ENCODE measurements at regions not wholly inside any gene's neighbourhood (a gene's known extent, or its start where the extent isn't known, plus 50 kb on each side); places are given as distances from the start of the nearest gene placed in this dataset.

GRCh38 chr5:143665866-143666265 is 146.1 kb upstream of the HMHB1 start:
- H3K4me1 ChIP-seq (ENCODE audit: control insufficient read depth in 2 of 3, insufficient read depth in 2 of 3, low read depth in 1 of 3, low read length in 3 of 3) = peaks cover 0 to 6% (median 0%) of the 10 kb centered on the region in 3 donors
- no peak overlapping the region for H3K27ac ChIP-seq (ENCODE audit: low read depth in 2 of 2, low read length in 2 of 2)
- FAIRE-seq = no peak
- DNase-seq = no peak
- no peak overlapping the region for H3K9ac ChIP-seq (ENCODE audit: low read length in 3 of 3)
- H3K27me3 ChIP-seq (ENCODE audit: control insufficient read depth, insufficient read depth, low read length) = no peaks in the 10 kb centered on the region
- no peak for TF ChIP-seq CTCF (IDR thresholded peaks at IDR 0.05; ENCODE audit: borderline replicate concordance, extremely low read depth, insufficient read depth)
- no peaks in the 10 kb centered on the region for H3K36me3 ChIP-seq (ENCODE audit: control insufficient read depth in 2 of 3, insufficient read depth in 3 of 3, low read length in 3 of 3)
- no peak overlapping the region for H3K4me3 ChIP-seq (ENCODE audit: low read length in 3 of 3)
- intact Hi-C loops (cut with DNase I) = no loop called here
- no peaks in the 10 kb centered on the region for H3K9me3 ChIP-seq (ENCODE audit: control insufficient read depth in 2 of 3, insufficient read depth in 1 of 3, low read length in 3 of 3)

GRCh38 chr5:143664623-143665022 is 147.3 kb upstream of the HMHB1 start:
- Histone ChIP-seq H3K4me1 (ENCODE audit: control insufficient read depth in 2 of 3, insufficient read depth in 2 of 3, low read depth in 1 of 3, low read length in 3 of 3) (peaks cover 0 to 6% (median 0%) of the 10 kb centered on the region in 3 donors), H3K36me3 (ENCODE audit: control insufficient read depth in 2 of 3, insufficient read depth in 3 of 3, low read length in 3 of 3) (no peaks in the 10 kb centered on the region), H3K27ac (ENCODE audit: low read depth in 2 of 2, low read length in 2 of 2) (no peak overlapping the region), H3K9ac (ENCODE audit: low read length in 3 of 3) (no peak overlapping the region), H3K4me3 (ENCODE audit: low read length in 3 of 3) (no peak overlapping the region), H3K9me3 (ENCODE audit: control insufficient read depth in 2 of 3, insufficient read depth in 1 of 3, low read length in 3 of 3) (no peaks in the 10 kb centered on the region), H3K27me3 (ENCODE audit: control insufficient read depth, insufficient read depth, low read length) (no peaks in the 10 kb centered on the region)
- intact Hi-C loops (cut with DNase I) = no loop called here
- no peak for FAIRE-seq
- no peak for DNase-seq
- TF ChIP-seq CTCF (IDR thresholded peaks at IDR 0.05; ENCODE audit: borderline replicate concordance, extremely low read depth, insufficient read depth) = no peak

GRCh38 chr5:143663872-143664271 is 148.1 kb upstream of the HMHB1 start:
- FAIRE-seq (no peak), DNase-seq (no peak)
- Histone ChIP-seq H3K4me3 (ENCODE audit: low read length in 3 of 3) (no peak overlapping the region), H3K4me1 (ENCODE audit: control insufficient read depth in 2 of 3, insufficient read depth in 2 of 3, low read depth in 1 of 3, low read length in 3 of 3) (peaks cover 0 to 6% (median 0%) of the 10 kb centered on the region in 3 donors), H3K9me3 (ENCODE audit: control insufficient read depth in 2 of 3, insufficient read depth in 1 of 3, low read length in 3 of 3) (no peaks in the 10 kb centered on the region), H3K36me3 (ENCODE audit: control insufficient read depth in 2 of 3, insufficient read depth in 3 of 3, low read length in 3 of 3) (no peaks in the 10 kb centered on the region), H3K27me3 (ENCODE audit: control insufficient read depth, insufficient read depth, low read length) (no peaks in the 10 kb centered on the region), H3K27ac (ENCODE audit: low read depth in 2 of 2, low read length in 2 of 2) (no peak overlapping the region), H3K9ac (ENCODE audit: low read length in 3 of 3) (no peak overlapping the region)
- intact Hi-C loops (cut with DNase I) = no loop called here
- no peak for TF ChIP-seq CTCF (IDR thresholded peaks at IDR 0.05; ENCODE audit: borderline replicate concordance, extremely low read depth, insufficient read depth)

GRCh38 chr5:143662020-143662419 is 149.9 kb upstream of the HMHB1 start:
- no peak for TF ChIP-seq CTCF (IDR thresholded peaks at IDR 0.05; ENCODE audit: borderline replicate concordance, extremely low read depth, insufficient read depth)
- Histone ChIP-seq H3K27ac (ENCODE audit: low read depth in 2 of 2, low read length in 2 of 2) (no peak overlapping the region), H3K9ac (ENCODE audit: low read length in 3 of 3) (no peak overlapping the region), H3K36me3 (ENCODE audit: control insufficient read depth in 2 of 3, insufficient read depth in 3 of 3, low read length in 3 of 3) (no peaks in the 10 kb centered on the region), H3K9me3 (ENCODE audit: control insufficient read depth in 2 of 3, insufficient read depth in 1 of 3, low read length in 3 of 3) (no peaks in the 10 kb centered on the region), H3K4me3 (ENCODE audit: low read length in 3 of 3) (no peak overlapping the region), H3K4me1 (ENCODE audit: control insufficient read depth in 2 of 3, insufficient read depth in 2 of 3, low read depth in 1 of 3, low read length in 3 of 3) (peaks cover 0 to 6% (median 0%) of the 10 kb centered on the region in 3 donors), H3K27me3 (ENCODE audit: control insufficient read depth, insufficient read depth, low read length) (no peaks in the 10 kb centered on the region)
- intact Hi-C loops (cut with DNase I) = no loop called here
- FAIRE-seq = no peak
- DNase-seq = no peak

Data from kidney (tissue), 13 donors.